PC-9 (cell line): ENCODE measurements at regions not wholly inside any gene's neighbourhood (a gene's known extent, or its start where the extent isn't known, plus 50 kb on each side); places are given as distances from the start of the nearest gene placed in this dataset.

Experiments used
- BruUV-seq: library from RNA; stranded (reverse); fragments of 400-500 nt; replicated peaks from 2 replicates; lab custom pipeline; 2021; lab: Mats Ljungman, UMichigan
- CTCF ChIA-PET: fragments of 300-600 bp; sonication (Branson Sonifier 250); formaldehyde crosslinking; loops from one replicate; lab custom pipeline; 2022; ENCODE audit warnings: antibody characterized with exemption; lab: Charles Lee
- POLR2A ChIA-PET: fragments of 300-600 bp; sonication (Branson Sonifier 250); formaldehyde crosslinking; loops from one replicate; lab custom pipeline; 2022; ENCODE audit warnings: antibody characterized with exemption; ENCODE audit not compliant: unreplicated experiment; lab: Charles Lee
- DNase-seq, 2 experiments: peaks; one replicate each; pipeline versions ENCODE4 v3.0.0 to v3.0.0-alpha.2; 2015 to 2022; ENCODE audit warnings: mixed read lengths in 1 of 2
- H2AFZ ChIP-seq: fragments of 200-600 bp; sonication (generic); 2 replicates; pipeline ENCODE4 v1.8.1; 2017; ENCODE audit warnings: antibody characterized with exemption
- H3F3A ChIP-seq: fragments of 200-600 bp; sonication (generic); 2 replicates; pipeline ENCODE4 v1.8.1; 2017; ENCODE audit warnings: antibody characterized with exemption, mild to moderate bottlenecking, low read depth; ENCODE audit not compliant: insufficient read depth
- H3K27ac ChIP-seq: fragments of 200-600 bp; sonication (generic); 2 replicates; pipeline ENCODE4 v1.6.1; 2016; ENCODE audit warnings: mixed run types
- H3K27me3 ChIP-seq: fragments of 200-600 bp; sonication (generic); 2 replicates; pipeline ENCODE4 v1.6.1; 2016; ENCODE audit warnings: low read depth, mixed run types; ENCODE audit not compliant: insufficient read depth
- H3K36me3 ChIP-seq: fragments of 200-600 bp; sonication (generic); 2 replicates; pipeline ENCODE4 v1.6.1; 2016; ENCODE audit warnings: low read depth, mixed run types
- H3K4me1 ChIP-seq: fragments of 200-600 bp; sonication (generic); replicated peaks from 2 replicates; pipeline ENCODE4 v1.6.1; 2016; ENCODE audit warnings: mixed run types; ENCODE audit not compliant: insufficient read depth
- H3K4me2 ChIP-seq: fragments of 200-600 bp; sonication (generic); 2 replicates; pipeline ENCODE4 v1.6.1; 2017; ENCODE audit warnings: mixed run types
- H3K4me3 ChIP-seq: fragments of 200-600 bp; sonication (generic); 2 replicates; pipeline ENCODE4 v1.6.1; 2016; ENCODE audit warnings: mixed run types
- H3K79me2 ChIP-seq: fragments of 200-600 bp; sonication (generic); 2 replicates; pipeline ENCODE4 v1.6.1; 2017; ENCODE audit warnings: low read depth, mixed run types
- H3K9me2 ChIP-seq: fragments of 200-600 bp; sonication (generic); 2 replicates; pipeline ENCODE4 v1.8.1; 2017; ENCODE audit warnings: mild to moderate bottlenecking; ENCODE audit not compliant: insufficient read depth
- H3K9me3 ChIP-seq: fragments of 200-600 bp; sonication (generic); 2 replicates; pipeline ENCODE4 v1.8.1; 2016; ENCODE audit warnings: low read depth; ENCODE audit not compliant: insufficient read depth
- H4K20me1 ChIP-seq: fragments of 200-600 bp; sonication (generic); 2 replicates; pipeline ENCODE4 v1.8.1; 2017; ENCODE audit not compliant: insufficient read depth
- EZH2 ChIP-seq: fragments of 200-600 bp; sonication (generic); IDR thresholded peaks from 2 replicates; pipeline ENCODE4 v1.8.0; 2017; ENCODE audit warnings: antibody characterized with exemption, low read depth
- intact Hi-C: fragments of 100-400 bp; cut with micrococcal nuclease; formaldehyde crosslinking; loops from one replicate; pipeline ENCODE4 v1.10.0; 2022; ENCODE audit not compliant: unreplicated experiment
- TF ChIP-seq, protein P1 (sequence below): fragments of 200-600 bp; sonication (generic); conservative IDR thresholded peaks from 2 replicates; pipeline ENCODE4 v1.6.1; 2017; ENCODE audit warnings: mixed run types, antibody characterized with exemption, mild to moderate bottlenecking, moderate library complexity

- Histone ChIP-seq H3F3A (no peaks in the 10 kb centered on the region), H3K9me3 (no peaks in the 10 kb centered on the region), H3K9me2 (no peaks in the 10 kb centered on the region), H3K4me1 (no peaks in the 10 kb centered on the region), H4K20me1 (no peaks in the 10 kb centered on the region), H3K4me3 (no peak overlapping the region), H3K36me3 (0 out of 2 replicates have a peak, but pooled peaks cover 4% of the 10 kb centered on the region), H2AFZ (no peak overlapping the region), H3K4me2 (no peak overlapping the region), H3K27ac (no peak overlapping the region), H3K27me3 (no peaks in the 10 kb centered on the region), H3K79me2 (no peaks in the 10 kb centered on the region)
- CTCF ChIA-PET = no interaction called here
- intact Hi-C loops = no loop called here
- TF ChIP-seq EZH2 = no peak
- TF ChIP-seq, protein P1, sequence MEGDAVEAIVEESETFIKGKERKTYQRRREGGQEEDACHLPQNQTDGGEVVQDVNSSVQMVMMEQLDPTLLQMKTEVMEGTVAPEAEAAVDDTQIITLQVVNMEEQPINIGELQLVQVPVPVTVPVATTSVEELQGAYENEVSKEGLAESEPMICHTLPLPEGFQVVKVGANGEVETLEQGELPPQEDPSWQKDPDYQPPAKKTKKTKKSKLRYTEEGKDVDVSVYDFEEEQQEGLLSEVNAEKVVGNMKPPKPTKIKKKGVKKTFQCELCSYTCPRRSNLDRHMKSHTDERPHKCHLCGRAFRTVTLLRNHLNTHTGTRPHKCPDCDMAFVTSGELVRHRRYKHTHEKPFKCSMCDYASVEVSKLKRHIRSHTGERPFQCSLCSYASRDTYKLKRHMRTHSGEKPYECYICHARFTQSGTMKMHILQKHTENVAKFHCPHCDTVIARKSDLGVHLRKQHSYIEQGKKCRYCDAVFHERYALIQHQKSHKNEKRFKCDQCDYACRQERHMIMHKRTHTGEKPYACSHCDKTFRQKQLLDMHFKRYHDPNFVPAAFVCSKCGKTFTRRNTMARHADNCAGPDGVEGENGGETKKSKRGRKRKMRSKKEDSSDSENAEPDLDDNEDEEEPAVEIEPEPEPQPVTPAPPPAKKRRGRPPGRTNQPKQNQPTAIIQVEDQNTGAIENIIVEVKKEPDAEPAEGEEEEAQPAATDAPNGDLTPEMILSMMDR = no peak
- DNase-seq = no peak
- BruUV-seq = no TSS peak
- POLR2A ChIA-PET = no interaction called here
These were observed 951.5 kb downstream of the TBC1D22A start for GRCh38 chr22:47713941-47714340.

- DNase-seq = no peak
- H4K20me1 ChIP-seq = peaks cover 5% of the 10 kb centered on the region; the same call in 1 of the 2 replicates
- POLR2A ChIA-PET = no interaction called here
- H3K9me3 ChIP-seq = no peaks in the 10 kb centered on the region
- no peak overlapping the region for H3K4me3 ChIP-seq
- H3K9me2 ChIP-seq = no peaks in the 10 kb centered on the region
- TF ChIP-seq, protein P1 = no peak
- TF ChIP-seq EZH2 = no peak
- H2AFZ ChIP-seq = no peak overlapping the region
- no peaks in the 10 kb centered on the region for H3F3A ChIP-seq
- 0 out of 2 replicates have a peak, but pooled peaks cover 4% of the 10 kb centered on the region for H3K36me3 ChIP-seq
- no peak overlapping the region for H3K27ac ChIP-seq
- H3K4me2 ChIP-seq = no peak overlapping the region
- H3K79me2 ChIP-seq = no peaks in the 10 kb centered on the region
- BruUV-seq = no TSS peak
- CTCF ChIA-PET = no interaction called here
- intact Hi-C loops = no loop called here
- H3K27me3 ChIP-seq = no peaks in the 10 kb centered on the region
- no peaks in the 10 kb centered on the region for H3K4me1 ChIP-seq
These were observed 947.7 kb downstream of the TBC1D22A start for GRCh38 chr22:47710135-47710534.

- H3K4me1 ChIP-seq = no peaks in the 10 kb centered on the region
- H3K79me2 ChIP-seq = no peaks in the 10 kb centered on the region
- intact Hi-C loops = no loop called here
- no peaks in the 10 kb centered on the region for H3K9me2 ChIP-seq
- no peak for TF ChIP-seq EZH2
- TF ChIP-seq, protein P1 = no peak
- H4K20me1 ChIP-seq = peaks cover 5% of the 10 kb centered on the region; the same call in 1 of the 2 replicates
- H3K4me3 ChIP-seq = no peak overlapping the region
- H3K9me3 ChIP-seq = no peaks in the 10 kb centered on the region
- no peak overlapping the region for H3K4me2 ChIP-seq
- H2AFZ ChIP-seq = no peak overlapping the region
- ChIA-PET POLR2A (no interaction called here), CTCF (no interaction called here)
- BruUV-seq = no TSS peak
- no peak for DNase-seq
- 0 out of 2 replicates have a peak, but pooled peaks cover under 1% of the 10 kb centered on the region for H3K36me3 ChIP-seq
- no peaks in the 10 kb centered on the region for H3K27me3 ChIP-seq
- no peaks in the 10 kb centered on the region for H3F3A ChIP-seq
- no peak overlapping the region for H3K27ac ChIP-seq
These were observed 942.9 kb downstream of the TBC1D22A start for GRCh38 chr22:47705350-47705749.
